T-helper 1 cell (primary cell): ENCODE measurements at regions not wholly inside any gene's neighbourhood (a gene's known extent, or its start where the extent isn't known, plus 50 kb on each side); places are given as distances from the start of the nearest gene placed in this dataset.

Source experiments
- DNase-seq, 5 donors: peaks; one replicate each; pipeline ENCODE4 v3.0.0-alpha.2; 2012 to 2020

DNA sequence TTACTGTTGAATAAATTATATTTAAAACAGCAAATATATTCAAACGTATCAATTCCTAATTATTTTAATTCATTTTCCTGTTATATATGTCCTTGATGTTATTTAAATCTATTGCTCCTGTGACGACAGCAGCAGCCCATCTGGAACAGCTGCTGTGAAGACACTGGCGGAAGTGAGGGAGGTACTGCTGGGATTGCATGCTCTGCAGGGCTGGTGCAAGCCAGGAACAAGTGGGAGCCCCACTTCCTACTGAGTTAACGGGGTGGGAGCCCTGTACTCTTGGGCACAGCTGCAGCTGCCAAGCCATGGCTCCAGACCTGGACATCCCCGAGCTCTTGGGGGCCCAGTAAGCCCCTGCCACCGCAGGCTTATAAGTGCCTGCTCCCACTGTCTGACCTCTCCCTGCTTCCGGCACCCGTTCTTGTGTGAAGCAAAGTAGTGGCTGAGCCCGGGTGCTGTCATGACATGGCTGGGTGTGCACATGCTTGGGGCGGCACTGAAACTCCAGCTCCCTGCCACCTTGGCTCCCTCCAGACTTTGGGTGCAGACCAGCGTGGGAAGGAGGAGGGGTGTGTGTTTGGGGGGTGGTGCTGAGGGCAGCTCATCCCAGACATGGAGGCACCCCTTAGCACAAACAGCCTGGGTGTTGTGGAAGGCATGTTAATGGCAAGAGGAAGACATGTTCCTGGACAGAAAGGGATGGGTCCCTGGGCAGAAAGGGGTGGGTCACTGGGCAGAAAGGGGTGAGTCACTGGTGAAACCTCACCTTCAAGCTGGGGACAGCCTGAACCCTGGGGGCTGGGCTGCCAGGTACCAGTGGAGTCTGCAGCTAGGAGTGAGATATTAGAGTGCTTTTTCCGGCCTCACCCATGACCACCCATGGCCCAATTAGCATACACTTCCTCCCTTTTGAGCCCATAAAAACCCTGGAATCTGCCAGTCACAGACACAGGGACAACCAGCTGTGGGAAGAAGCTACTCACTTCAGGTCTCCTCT is 1981.3 kb upstream of the IGFBP7 start:
- DNase-seq, result no peak

DNA sequence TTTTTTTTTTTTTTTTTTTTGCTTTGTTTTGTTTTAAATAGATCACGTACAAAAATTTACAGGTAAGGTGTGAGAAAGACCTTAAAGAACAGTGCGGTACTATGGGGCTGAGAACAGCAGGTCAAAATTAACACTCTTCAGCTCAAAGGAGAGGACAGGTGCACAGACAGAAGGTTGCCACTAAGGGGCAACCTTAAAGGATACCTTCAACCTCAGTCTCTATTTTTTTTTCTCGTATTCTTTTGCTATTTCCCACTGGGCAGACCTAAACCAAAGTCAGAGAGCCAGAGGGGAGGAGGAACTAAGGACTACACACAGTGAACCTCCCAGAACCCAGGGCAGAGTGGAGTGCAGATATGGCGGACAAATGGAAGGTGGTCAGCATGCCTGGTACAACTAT is 1984.3 kb upstream of the IGFBP7 start:
- DNase-seq, result no peak

DNA sequence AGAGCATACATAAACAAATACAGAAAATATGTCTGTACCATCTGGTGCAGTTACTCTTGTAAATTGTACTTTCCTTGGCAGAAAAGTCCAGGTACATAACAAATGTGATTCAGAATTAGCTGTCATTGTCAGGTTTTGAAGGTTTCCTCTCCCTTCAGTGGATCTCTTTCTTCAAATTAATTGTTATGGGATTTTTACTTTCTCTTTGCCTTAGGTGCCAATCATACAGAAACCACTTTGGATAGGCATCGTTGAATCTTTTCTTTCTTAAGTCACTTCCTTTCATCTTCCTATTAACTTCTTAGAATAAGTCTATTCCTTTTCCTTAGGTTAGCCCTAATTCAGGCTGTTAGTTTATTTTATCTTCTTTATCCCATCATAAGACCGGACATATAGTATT is 1992.1 kb upstream of the IGFBP7 start:
- DNase-seq, result no peak

DNA sequence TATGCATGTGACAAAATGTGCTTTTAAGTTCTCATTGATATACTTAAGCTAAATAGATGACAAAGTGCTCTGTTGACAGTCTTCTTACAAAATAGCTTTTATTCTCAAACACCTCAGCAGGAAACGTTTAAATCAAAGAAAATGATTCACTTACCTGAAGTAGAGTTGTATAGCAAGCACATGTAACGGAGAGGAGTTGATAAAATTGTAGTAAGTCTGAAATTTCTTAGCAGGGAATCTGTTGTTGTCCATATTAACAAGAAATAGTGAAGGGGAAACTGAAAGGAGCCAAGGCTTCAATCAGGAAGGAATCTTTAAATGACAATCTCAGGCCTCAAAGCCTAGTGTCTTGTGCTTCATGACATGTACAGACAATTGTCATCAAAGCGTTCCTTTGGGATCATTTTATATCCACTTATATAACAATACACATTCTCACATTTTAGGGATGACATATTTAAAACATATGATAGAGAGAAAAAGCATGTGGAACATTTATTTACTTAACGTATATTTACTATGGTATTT is 2010.2 kb upstream of the IGFBP7 start:
- DNase-seq, result no peak

DNA sequence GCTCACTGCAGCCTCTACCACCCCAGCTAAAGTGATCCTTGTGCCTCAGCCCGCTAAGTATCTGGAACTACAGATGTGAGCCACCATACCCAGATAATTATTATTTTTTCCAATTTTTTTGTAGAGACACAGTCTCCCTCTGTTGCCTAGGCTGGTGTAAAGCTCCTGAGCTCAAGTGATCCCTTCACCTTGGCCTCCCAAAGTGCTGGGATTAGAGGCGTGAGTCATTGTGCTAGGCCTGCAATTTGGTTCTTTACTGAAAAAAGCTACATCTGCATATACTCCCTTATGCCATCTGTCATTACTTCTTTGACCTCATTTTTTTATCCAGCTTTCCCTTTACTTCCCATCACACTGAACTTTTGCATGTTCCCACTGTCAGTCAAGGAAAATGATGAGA is 2012.4 kb upstream of the IGFBP7 start:
- DNase-seq, result no peak

DNA sequence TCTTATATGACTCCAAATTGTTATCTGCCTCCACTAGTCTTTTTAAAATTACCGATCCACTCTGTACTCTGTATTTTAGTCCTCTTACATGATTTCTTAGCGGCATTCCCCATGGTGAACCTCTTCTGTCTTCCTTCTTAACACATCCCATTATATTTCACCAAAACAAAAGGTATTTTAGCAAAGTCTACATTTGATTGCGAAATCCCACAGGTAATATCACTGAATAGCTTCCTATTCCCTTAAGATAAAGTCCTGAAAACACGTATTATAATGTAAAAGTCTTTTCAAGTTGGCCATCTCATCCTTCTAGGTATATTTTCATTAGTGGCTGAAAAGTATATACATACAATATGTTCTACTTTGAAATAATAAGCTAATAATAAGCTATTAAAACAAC is 2016.0 kb upstream of the IGFBP7 start:
- no peak for DNase-seq

DNA sequence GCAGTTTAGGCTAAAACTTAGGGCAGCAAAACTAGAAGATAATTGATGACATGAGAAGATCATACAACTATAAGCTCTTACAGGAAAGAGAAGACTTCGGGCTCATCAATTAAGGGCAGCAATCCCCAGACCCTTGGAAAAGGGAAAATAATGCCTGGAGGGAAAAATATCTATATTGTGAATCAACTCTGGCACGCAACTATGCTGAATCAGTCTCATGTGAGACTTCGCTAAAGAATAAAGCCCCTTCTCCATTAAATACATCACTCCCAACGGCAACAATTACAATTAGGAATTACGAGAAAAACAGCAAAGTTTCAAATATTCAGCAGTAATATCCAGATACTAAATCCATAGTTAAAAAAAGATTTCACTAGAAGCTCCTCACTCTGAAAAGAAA is 2016.8 kb upstream of the IGFBP7 start:
- no peak for DNase-seq

DNA sequence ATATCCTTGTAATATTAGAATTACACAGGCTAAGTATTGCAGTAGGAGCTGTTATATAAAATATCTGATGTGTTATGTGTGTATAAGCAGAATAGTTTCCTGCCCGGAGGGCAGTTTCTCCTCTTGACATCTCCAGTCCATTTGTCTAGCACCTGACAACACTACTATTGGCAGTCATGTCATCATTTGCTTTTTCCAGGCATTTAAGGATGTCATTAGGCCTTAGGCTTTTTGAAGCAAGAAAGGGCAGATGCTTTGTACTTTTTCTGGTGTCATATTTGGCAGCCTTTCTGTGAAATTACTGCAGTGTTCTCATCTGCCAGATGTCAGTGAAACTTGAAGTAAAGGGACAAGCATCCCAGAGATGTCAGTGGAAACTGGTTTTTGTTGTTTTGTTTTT is 2017.6 kb upstream of the IGFBP7 start:
- no peak for DNase-seq

DNA sequence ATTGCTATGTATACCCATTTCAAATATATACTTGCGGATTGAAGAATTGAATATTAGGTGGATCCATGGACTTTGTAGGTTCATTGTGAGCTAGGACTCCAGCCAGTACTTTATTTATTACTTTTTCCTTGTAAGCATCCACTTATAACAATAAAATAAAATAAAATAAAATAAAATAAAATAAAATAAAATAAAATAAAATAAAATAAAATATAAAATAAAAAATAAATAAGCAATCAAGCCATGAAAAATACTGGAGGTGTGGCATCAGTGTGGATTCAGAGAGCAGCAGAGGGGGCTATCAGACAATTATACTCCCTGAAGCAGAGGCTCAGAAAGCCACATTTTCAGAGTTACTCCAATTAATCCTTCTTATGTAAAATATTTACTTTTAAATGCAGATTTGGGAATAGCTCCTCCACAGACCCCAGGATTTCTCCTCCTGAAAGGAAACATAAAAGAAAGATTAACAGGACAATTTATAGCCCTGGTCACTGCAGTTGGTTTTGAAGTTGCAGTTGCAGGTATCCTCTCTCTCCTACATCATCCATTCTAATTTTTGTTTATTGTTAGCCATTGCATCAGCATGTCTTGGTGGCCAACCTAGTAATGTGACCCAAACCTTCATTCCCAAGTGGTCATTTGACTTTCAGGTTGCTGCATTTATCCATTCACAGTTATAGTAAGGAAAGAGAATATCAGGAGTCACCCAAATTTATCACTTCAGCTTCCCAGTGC is 2025.2 kb upstream of the IGFBP7 start:
- no peak for DNase-seq

DNA sequence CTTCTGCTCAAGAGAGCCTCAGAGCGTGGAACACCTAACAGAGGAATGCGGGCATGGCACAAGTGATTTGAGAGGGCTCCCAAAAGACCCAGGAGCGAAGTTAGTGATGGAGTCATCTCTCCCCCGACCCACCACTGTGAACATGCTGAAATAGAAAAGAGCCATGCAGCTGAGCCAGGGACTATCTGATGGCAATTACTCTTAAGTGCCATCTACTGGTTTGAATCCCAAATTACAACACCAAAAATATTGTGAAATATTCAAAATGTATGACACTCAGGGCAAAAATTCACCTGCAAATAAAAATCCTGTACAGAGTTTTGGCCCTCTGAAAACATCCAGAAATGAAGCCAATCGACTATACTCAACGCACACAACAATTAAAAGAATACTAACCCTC is 2038.9 kb upstream of the ADGRL3 start:
- DNase-seq, result no peak

DNA sequence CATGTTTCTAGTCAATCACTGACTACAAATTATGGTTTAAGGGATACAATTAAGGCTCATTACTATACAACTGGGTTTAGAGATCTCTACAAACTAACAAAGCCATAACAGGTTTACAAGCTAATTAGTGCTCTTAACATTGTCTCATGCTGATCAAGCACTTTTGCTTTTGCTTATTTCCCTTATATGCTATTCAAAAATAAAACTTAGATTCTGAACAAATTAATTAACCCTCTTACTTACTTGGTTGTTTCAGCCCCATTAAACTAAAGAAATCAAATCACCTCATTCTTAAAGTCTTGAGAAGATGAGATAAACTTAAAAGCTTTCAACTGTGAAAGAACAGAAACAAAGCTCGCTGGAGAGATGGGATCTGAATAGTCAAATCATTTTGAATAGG is 2024.5 kb upstream of the ADGRL3 start:
- DNase-seq, result no peak

DNA sequence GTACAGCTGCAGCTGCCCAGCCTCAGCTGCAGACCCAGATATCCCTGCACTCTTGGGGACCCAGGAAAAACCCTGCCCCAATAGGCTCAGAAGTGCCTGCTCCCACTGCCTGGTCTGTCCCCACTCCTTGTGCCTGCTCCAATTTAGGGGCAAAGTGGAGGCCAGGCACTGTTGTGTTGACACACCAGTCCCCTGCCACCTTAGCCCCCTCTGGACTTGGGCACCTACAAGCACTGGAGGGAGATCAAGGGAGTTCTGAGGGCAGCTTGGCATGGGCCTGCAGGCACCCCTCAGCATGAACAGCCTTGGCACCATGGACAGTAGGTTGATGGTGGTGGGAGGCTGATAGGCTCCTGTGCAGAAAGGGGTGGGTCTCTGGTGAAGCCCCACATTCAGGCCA is 2020.8 kb upstream of the ADGRL3 start:
- DNase-seq, result no peak

DNA sequence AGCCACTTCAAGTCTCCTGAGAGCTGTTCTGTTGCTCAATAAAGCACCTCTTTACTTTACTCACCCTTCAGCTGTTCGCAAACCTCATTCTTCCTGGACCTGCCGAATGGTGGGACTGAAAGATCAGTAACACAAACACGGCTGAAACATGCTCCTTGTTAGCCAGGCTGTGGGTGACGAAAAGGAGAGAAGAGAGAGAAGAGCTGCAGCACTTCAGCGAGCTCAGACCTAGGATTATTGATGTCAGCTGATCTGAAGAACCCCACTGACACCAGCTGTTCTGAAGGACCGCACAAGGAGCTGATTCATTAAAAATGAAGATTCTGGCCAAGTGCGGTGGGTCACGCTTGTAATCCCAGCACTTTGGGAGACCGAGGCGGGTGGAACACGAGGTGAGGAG is 2020.0 kb upstream of the ADGRL3 start:
- no peak for DNase-seq

DNA sequence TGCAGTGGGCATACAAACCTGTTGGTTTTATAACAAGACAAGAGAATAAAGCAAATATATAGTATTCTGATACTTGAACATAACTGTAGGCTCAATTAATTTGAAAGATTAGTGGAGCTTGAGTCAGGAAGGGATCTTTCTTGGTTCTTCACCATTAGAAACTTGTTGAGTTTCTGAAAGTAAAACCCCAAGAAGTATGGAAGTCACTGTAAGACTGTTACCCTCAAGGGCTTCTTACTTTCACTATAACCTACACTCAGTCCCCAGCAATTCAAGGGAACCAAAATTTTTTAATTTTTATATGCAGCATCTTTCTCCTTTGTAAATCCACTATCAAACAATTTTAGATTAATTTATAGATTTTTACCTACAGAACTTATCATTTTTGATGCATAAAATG is 2019.2 kb upstream of the ADGRL3 start:
- no peak for DNase-seq

DNA sequence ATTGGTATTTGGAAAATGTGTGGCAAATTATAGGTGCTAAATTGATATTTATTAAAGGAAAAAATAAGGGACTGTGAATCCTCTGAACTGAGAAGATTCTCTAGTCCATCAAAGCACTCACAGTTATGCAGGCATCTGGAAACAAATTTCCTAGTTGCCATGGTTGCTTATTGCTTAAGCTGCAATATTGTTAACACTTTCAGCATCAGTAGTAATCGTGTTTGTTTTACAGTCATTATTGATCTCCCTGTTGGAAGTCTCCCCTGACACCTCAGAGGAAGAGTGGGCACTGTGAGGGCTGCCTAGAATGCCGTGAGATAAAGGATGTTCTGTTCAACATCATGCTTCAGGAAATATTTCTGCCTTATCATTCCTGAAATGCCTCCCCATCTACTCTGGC is 2004.3 kb upstream of the ADGRL3 start:
- no peak for DNase-seq

DNA sequence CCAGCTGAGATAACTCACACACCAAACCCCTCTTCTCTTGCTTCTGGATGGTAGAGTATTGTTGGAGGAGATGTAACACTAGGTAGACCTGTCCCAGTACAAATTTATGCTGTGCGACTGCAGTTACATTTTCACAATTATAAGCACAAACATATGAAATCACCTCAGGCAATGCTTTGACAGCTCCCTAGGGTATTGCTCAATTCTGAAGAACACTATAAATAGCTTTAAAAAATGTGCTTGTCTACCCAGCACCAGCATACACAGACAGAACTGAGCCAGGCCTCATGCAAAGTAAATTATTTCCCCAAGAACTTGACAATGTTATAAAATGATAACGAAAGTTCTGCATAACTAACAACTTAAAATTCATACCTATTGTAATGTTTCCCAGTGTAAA is 1999.1 kb upstream of the ADGRL3 start:
- no peak for DNase-seq

DNA sequence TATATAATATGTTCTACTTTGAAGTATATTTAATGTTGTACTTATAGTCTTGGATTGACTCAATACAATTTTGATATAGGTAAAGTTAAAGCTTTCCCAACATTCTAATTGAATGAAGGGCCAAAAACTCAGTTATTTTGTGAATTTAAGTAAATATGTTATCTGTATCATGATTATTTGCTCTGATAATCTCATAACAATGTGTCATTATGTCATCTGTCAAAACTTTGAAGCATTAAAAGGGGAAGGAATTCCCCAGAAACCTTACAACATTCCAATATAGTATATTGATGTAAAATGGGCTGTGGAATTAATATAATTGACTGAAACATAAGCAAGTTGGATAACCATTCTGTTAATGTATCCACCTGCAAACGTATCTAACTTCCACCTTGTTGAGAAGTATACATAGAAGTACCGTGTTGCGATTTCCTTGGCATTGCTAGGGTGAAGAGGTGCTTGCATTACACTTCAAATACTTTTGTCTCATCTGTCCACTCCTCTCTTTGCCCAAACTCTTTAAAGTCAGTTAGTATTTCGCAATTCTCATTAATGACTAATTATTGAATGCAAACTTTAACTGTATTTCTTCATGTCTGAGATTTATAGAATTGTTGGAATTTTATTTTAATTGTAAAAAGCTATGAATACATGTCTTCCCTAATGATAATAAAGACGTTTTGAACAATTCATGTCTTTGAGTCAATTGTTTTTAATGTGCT is 1982.1 kb upstream of the ADGRL3 start:
- DNase-seq, result no peak

DNA sequence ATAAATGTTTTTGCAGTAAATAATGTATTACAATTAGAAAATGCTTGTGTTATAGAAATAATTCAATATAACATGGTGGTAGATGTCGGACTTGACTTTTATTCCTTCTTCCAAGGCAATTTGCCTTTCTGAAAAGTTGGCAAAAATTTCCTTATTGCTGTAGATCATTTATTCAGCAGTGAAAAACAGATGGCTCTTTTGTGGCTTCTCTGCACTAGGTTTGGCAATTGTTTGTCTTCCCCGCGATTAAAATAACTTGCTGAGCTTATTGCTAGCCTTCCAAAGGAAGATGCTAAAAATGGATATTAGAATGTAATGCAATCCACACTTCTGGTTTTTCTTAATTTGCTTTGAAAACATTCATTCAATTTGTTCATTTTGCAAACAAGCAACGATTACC is 1977.9 kb upstream of the ADGRL3 start:
- no peak for DNase-seq

DNA sequence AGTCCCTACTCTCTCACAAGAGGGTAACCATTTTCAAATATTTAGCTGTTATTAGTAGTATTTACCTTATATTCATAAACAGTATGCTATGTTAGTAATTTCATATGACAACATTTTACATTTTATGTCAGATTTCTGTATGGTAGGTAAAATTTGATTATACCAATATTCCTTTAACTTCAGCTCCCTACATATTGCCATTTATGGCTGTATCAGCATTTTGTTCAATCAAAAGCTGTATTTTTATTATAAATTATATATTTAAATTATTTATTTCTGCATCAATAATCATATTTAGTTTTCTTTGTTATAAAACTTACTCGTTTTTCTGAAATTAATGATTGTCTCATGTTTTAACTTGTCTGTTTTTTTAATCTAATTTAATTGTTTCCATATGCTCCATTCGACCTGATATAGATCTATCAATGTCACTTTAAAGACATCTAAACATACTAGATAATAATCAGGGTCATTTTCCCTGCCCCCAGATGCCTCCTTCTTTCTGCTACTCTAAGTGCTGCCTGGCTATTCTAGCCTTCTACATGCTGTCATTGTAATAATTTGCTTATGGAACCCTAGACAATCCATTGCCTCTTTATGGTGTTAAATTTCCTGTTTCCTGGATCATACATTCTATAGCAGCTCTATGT is 1976.7 kb upstream of the ADGRL3 start:
- DNase-seq, result no peak

DNA sequence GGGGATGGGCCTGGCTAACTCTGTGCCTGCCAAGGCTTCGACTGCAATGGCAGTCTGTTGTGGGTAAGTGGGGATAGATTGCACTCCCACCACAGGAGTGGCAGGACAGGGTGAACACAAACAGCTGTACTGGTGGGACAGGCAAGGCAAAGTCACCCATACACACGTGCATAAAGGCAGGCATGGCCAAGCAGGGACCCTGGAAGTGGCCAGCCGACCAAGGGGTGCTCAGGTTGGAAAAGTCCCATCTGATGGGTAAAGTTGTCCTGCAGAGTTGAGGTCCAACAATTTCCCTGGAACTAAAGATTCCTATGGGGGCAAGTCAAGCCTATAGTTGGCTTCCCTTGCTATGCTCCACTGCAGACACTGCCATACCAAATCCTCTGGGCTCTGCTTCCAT is 1961.9 kb upstream of the ADGRL3 start:
- no peak for DNase-seq

DNA sequence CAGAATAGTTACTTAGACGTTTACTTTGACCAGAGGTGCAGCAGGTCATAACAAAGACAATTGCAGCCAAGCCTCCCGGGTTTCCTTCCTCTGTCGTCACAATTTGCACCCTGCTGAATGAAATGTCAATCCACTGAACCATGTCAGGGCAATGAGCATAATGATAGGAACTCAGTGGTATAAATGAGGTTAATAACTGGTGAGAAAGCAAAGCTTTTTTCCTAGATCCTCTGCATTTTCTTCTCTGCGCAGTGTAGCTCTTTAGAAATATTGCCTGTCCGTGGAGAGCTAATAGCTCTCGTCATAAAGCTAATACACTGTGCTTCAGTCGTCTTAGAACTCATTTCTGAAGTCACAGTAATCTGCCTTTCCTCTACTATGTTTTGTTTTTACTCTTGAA is 1960.1 kb upstream of the ADGRL3 start:
- no peak for DNase-seq

DNA sequence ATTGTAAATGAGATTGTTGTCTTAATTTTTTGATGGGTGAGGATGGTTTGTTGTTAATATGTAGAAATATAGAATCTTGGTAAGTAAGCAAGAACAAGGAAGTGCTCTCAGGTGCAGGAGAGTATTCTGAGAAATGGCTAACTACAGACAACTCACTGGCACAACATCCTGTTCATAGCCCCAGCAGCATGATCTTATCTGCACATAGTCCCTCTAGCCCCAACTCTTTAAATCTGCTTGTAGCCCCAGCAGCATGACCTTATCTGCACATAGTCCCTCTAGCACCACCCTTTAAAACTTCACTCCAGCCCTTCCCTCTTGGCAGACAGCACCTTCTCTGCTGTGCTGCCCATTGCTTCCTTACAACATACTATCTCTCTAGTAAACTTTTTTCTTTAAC is 1957.1 kb upstream of the ADGRL3 start:
- no peak for DNase-seq

DNA sequence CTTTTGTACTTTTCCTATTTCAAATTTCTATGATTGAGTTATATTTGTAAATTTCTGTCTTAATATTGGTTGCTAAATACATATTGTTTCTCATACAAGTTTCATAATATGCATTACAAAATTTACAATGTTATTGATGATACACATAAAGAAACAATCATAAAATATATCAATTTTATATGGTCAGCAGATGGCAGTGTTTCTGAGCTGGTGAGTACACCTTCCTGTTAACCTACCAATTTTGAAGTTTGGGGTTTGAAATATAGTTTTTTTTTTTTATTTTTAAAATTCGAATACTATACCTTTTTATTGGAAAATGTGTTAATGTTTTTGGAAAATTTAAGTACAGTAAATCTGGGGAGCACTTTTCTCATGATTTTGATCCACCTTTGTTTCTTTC is 1953.1 kb upstream of the ADGRL3 start:
- no peak for DNase-seq
